ENCODE measurements at regions not wholly inside any gene's neighbourhood (a gene's known extent, or its start where the extent isn't known, plus 50 kb on each side); places are given as distances from the start of the nearest gene placed in this dataset.

DNA sequence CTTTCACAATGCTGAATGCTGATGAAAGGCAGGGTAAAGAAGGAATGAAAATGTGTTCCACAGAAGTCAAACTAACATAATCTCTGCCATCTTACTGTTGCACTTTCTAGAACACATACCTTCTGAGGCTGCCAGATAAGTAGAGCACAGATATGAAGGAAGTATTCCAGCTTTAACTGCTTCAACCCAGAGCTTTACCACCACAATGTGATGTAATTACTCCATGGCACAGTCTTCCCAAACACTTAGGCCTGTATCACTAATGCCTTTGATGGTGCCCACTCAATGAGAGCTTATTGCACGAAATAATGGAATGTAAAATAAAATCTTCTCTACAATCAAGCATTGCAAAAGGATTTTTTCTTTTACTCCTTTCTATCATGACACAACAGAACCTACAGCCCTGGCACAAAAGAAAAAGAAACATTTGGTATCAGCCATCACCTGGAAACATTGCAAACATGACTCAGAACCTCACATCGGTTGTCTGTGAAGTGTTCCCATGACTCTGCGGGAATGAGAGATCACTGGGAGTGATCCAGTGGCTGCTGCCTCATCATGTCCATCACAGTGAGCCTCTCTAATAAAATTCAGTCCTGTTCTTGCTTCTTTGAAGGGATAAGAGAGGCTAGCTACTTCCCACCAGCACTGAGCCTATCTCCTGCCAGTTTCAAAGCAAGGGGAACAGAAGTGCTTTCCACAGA lies 385.8 kb downstream of the EFNA5 start:
- TF ChIP-seq POLR2A (IDR thresholded peaks at IDR 0.05; ENCODE audit: low read depth, low read length): no peak
- TF ChIP-seq, protein P1, sequence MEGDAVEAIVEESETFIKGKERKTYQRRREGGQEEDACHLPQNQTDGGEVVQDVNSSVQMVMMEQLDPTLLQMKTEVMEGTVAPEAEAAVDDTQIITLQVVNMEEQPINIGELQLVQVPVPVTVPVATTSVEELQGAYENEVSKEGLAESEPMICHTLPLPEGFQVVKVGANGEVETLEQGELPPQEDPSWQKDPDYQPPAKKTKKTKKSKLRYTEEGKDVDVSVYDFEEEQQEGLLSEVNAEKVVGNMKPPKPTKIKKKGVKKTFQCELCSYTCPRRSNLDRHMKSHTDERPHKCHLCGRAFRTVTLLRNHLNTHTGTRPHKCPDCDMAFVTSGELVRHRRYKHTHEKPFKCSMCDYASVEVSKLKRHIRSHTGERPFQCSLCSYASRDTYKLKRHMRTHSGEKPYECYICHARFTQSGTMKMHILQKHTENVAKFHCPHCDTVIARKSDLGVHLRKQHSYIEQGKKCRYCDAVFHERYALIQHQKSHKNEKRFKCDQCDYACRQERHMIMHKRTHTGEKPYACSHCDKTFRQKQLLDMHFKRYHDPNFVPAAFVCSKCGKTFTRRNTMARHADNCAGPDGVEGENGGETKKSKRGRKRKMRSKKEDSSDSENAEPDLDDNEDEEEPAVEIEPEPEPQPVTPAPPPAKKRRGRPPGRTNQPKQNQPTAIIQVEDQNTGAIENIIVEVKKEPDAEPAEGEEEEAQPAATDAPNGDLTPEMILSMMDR (IDR thresholded peaks at IDR 0.05; ENCODE audit: extremely low read depth in 1 of 2, insufficient read depth in 1 of 2, low read depth in 1 of 2, low read length in 2 of 2): no peak
- TF ChIP-seq GATA2 (IDR thresholded peaks at IDR 0.05; ENCODE audit: insufficient read depth, insufficient read length, low read depth, low read length): no peak
- no peak for TF ChIP-seq EZH2 (IDR thresholded peaks at IDR 0.05; ENCODE audit: borderline replicate concordance, low read depth, low read length, severe bottlenecking)
- TF ChIP-seq FOS (IDR thresholded peaks at IDR 0.05; ENCODE audit: borderline replicate concordance, insufficient read depth, low read length): no peak
- TF ChIP-seq POLR2AphosphoS5 (IDR thresholded peaks at IDR 0.05; ENCODE audit: insufficient read depth, low read depth, low read length): no peak
- TF ChIP-seq, protein P2, sequence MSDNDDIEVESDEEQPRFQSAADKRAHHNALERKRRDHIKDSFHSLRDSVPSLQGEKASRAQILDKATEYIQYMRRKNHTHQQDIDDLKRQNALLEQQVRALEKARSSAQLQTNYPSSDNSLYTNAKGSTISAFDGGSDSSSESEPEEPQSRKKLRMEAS (IDR thresholded peaks at IDR 0.05; ENCODE audit: insufficient read depth, insufficient read length): no peak
- no peak for TF ChIP-seq MYC (IDR thresholded peaks at IDR 0.05; ENCODE audit: low read depth, low read length)

Measured in endothelial cell of umbilical vein (primary cell).